DND-41 (cell line): ENCODE measurements at regions not wholly inside any gene's neighbourhood (a gene's known extent, or its start where the extent isn't known, plus 50 kb on each side); places are given as distances from the start of the nearest gene placed in this dataset.

ENCODE experiments used
- ATAC-seq: fragments of 200-7000 bp; cut with Tn5 transposase; 3 replicates; pipeline ENCODE4 v1.9.1; 2021; ENCODE audit warnings: low read depth; ENCODE audit not compliant: insufficient read depth
- DNase-seq: peaks from one replicate; pipeline ENCODE4 v3.0.0-alpha.2; 2020
- H2AFZ ChIP-seq: 2 replicates; pipeline ENCODE4 v1.6.0; 2012; ENCODE audit warnings: low read depth, low read length
- H3K27ac ChIP-seq: 2 replicates; pipeline ENCODE4 v1.5.1; 2012; ENCODE audit warnings: low read length, inconsistent platforms
- H3K27me3 ChIP-seq: fragments of 200-600 bp; sonication (generic); 2 replicates; pipeline ENCODE4 v1.6.0; 2012; ENCODE audit warnings: low read length, mild to moderate bottlenecking, inconsistent platforms; ENCODE audit not compliant: insufficient read depth, poor library complexity
- H3K36me3 ChIP-seq: 2 replicates; pipeline ENCODE4 v1.5.1; 2012; ENCODE audit warnings: low read length, inconsistent platforms; ENCODE audit not compliant: insufficient read depth
- H3K4me1 ChIP-seq: 2 replicates; pipeline ENCODE4 v1.5.1; 2012; ENCODE audit warnings: mild to moderate bottlenecking, low read length; ENCODE audit not compliant: insufficient read depth
- H3K4me2 ChIP-seq: 2 replicates; pipeline ENCODE4 v1.6.0; 2012; ENCODE audit warnings: mild to moderate bottlenecking, moderate library complexity, low read length, inconsistent platforms; ENCODE audit not compliant: insufficient read depth
- H3K4me3 ChIP-seq, 2 experiments: fragments of 200-600 bp in 1 of 2; shearing (Covaris generic) in 1 of 2; 2 replicates each; pipeline ENCODE4 v1.5.1; 2012 to 2016; ENCODE audit warnings: inconsistent platforms in 2 of 2, low read length in 2 of 2, mild to moderate bottlenecking in 2 of 2, low read depth in 1 of 2, moderate library complexity in 1 of 2
- H3K79me2 ChIP-seq: 2 replicates; pipeline ENCODE4 v1.6.0; 2012; ENCODE audit warnings: low read length, inconsistent platforms; ENCODE audit not compliant: insufficient read depth
- H3K9ac ChIP-seq: 2 replicates; pipeline ENCODE4 v1.6.0; 2012; ENCODE audit warnings: low read depth, mild to moderate bottlenecking, inconsistent platforms, low read length, moderate library complexity
- H3K9me3 ChIP-seq: 2 replicates; pipeline ENCODE4 v1.5.1; 2012; ENCODE audit warnings: low read length, moderate library complexity, mild to moderate bottlenecking, inconsistent platforms; ENCODE audit not compliant: insufficient read depth, severe bottlenecking
- H4K20me1 ChIP-seq: 2 replicates; pipeline ENCODE4 v1.6.0; 2012; ENCODE audit warnings: low read length; ENCODE audit not compliant: insufficient read depth
- CTCF ChIP-seq: IDR thresholded peaks from 2 replicates; pipeline ENCODE4 v1.5.1; 2012; ENCODE audit warnings: borderline replicate concordance, low read length, moderate library complexity, mild to moderate bottlenecking; ENCODE audit not compliant: poor library complexity, severe bottlenecking; ENCODE audit errors: extremely low read depth
- EZH2 ChIP-seq: IDR thresholded peaks from 3 replicates; pipeline ENCODE4 v1.6.1; 2012; ENCODE audit warnings: borderline replicate concordance, low read depth, mild to moderate bottlenecking, moderate library complexity, low read length, inconsistent platforms; ENCODE audit not compliant: severe bottlenecking

DNA sequence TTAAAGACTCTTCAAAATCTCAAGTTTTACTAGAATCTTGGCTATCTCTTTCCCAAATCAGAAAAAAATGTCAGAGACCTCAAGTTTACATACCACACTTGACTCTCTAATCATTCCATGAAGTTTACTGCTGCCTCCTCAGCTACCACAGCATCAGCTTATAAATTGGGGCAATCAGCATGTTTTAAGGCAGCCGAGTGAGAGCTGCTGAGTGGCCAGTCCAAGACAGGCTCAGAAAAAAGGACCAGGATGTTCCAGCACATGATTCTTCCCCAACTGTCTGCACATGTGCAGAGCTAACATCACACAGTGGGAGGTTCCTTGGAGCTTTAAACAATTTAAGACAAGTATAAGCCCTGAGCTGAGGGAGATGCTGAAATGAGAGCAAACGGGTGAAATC, 140.6 kb upstream of the NUDT7 start:
- Histone ChIP-seq H4K20me1 (no peaks in the 10 kb centered on the region), H2AFZ (no peak overlapping the region), H3K36me3 (no peaks in the 10 kb centered on the region), H3K4me2 (no peak overlapping the region), H3K9me3 (no peaks in the 10 kb centered on the region), H3K9ac (no peak overlapping the region), H3K4me3 (no peak overlapping the region), H3K27ac (no peak overlapping the region), H3K4me1 (no peaks in the 10 kb centered on the region), H3K27me3 (peaks cover 9% of the 10 kb centered on the region), H3K79me2 (no peaks in the 10 kb centered on the region)
- no peak for TF ChIP-seq EZH2
- TF ChIP-seq CTCF = no peak
- ATAC-seq = no peak
- DNase-seq = no peak

DNA sequence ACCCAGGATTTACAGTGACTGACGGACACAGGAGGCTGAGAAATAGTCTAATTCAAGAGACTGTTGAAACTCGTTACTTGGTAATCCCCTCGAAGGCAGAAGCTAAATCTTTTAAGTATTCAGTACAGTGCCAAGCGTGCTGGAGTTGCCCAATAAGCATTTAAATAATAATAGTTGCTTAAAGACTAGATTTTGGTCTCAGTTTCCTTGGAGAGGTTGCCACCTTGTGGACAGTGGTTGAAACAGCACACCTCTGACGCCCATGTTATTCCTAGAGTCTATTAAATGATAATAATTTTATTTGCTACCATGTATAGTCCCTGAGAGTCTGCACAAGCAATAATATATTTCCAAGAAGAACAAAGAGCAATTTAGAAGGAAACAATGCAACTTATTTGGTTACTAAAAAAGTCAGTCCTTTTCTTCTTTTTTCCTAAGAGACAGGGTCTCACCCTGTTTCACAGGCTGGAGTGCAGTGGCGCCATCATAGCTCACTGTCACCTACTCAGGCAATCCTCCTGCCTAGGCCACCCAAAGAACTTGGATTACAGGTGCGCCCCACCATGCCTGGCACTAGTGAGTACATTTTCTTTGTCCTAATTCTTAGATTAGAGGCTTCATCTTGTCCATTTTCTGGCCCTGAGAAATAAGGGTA, 138.0 kb upstream of the NUDT7 start:
- Histone ChIP-seq H3K27ac (no peak overlapping the region), H4K20me1 (no peaks in the 10 kb centered on the region), H3K4me2 (no peak overlapping the region), H3K79me2 (no peaks in the 10 kb centered on the region), H3K9ac (no peak overlapping the region), H3K4me1 (no peaks in the 10 kb centered on the region), H3K9me3 (no peaks in the 10 kb centered on the region), H3K4me3 (no peak overlapping the region), H2AFZ (no peak overlapping the region), H3K27me3 (peaks cover 11% of the 10 kb centered on the region), H3K36me3 (no peaks in the 10 kb centered on the region)
- TF ChIP-seq CTCF (peak; percentile 88), EZH2 (no peak)
- DNase-seq (peak; percentile 47), ATAC-seq (peak; percentile 68)

GRCh38 chr16:77585379-77586251, 136.7 kb upstream of the NUDT7 start:
- peaks cover 11% of the 10 kb centered on the region for H3K27me3 ChIP-seq
- no peaks in the 10 kb centered on the region for H3K36me3 ChIP-seq
- H3K9me3 ChIP-seq = no peaks in the 10 kb centered on the region
- H3K9ac ChIP-seq = no peak overlapping the region
- H3K27ac ChIP-seq = no peak overlapping the region
- H4K20me1 ChIP-seq = no peaks in the 10 kb centered on the region
- H3K4me2 ChIP-seq = no peak overlapping the region
- no peaks in the 10 kb centered on the region for H3K79me2 ChIP-seq
- no peak for ATAC-seq
- no peaks in the 10 kb centered on the region for H3K4me1 ChIP-seq
- TF ChIP-seq EZH2 = no peak
- TF ChIP-seq CTCF = no peak
- H3K4me3 ChIP-seq = no peak overlapping the region
- no peak overlapping the region for H2AFZ ChIP-seq
- no peak for DNase-seq
